ENCODE measurements at regions not wholly inside any gene's neighbourhood (a gene's known extent, or its start where the extent isn't known, plus 50 kb on each side); places are given as distances from the start of the nearest gene placed in this dataset.

DNA sequence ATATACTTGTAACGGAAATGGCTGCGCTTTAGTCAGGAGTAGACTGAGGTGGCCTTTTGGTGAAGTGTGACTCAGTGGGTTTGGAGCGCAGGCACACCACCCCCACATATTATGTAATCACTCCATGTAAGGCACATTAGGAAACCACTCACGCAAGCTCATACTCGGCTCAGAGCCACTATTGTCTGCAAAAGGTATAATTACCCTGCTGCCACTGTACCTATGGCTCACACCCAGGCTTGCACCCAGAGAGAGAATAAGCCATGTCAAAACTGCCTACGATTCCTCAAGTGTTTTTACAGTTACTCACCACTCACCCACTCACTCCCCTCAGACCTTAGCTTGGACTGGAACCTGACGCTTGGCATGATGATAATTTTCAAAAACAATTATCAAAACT, 611.9 kb upstream of the CCDC54 start:
- intact Hi-C loops (cut with DNase I): no loop called here
- DNase-seq: peak; percentile 13 to 90 (median 58)

DNA sequence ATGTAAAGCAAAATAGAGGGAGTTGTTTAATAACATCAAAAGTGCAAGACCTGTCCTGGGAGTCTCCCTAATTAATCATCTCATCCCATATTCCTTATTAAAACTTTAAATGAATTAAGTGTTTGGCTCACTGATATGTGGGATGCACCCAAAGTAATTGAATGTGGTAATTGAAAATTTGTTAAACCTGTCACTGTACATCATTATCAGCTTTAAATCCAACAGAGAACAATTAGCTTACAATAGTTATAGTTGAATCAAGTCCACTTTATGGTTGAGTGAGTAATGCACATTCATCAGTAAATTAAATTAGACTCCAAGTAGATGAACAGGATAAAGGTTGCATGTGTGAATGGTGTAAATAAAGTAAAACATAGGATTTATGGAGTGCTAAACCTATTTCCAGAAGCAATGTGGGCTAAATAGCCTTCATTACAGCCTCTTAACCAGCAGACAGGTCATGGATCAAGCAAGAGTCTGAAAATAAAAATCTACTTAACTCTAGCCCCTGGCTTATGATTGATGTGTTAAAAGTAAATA, 608.2 kb upstream of the CCDC54 start:
- no peak for DNase-seq
- intact Hi-C loops (cut with DNase I): no loop called here

DNA sequence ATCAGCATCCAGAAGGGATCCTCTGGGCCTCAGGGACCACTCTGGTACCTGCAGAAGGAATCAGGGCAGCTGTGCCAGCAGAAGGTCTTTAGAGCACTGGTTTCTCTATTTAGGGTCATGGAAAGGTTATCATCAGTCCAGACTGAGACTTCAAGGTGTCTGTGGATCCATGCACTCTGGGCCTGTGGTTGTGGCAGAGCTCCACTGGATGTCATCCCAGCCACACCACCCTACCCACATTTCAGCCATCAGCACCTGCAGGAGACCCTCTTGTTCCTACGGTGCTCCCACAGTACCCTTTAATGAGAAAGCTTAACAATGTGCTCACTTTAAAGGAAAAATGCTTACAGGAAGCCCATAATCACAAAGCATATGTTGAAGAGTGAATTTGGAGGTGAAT, 603.4 kb upstream of the CCDC54 start:
- DNase-seq: no peak

DNA sequence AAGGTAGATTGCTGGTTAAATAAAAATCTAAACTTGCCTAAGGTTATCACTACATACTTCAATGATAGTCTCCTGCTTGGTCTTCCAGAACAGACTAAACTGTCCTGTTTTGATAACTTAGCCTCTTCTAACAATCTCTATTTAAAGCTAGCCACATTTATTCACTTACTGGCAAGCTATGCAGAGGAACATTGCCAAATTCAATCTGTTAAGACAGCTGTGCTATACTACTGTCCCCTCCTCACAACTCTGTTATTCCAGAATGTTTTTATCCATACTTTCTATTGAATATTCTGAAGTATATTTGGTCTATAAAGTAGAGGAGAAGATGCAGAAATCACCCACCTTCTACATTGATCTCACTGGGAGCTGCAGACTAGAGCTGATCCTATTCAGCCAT, 594.0 kb upstream of the CCDC54 start:
- no peak for DNase-seq
- intact Hi-C loops (cut with DNase I): no loop called here

More for the DNA sequence above, 603.4 kb upstream of the CCDC54 start:
- intact Hi-C loops (cut with DNase I): no loop called here

DNA sequence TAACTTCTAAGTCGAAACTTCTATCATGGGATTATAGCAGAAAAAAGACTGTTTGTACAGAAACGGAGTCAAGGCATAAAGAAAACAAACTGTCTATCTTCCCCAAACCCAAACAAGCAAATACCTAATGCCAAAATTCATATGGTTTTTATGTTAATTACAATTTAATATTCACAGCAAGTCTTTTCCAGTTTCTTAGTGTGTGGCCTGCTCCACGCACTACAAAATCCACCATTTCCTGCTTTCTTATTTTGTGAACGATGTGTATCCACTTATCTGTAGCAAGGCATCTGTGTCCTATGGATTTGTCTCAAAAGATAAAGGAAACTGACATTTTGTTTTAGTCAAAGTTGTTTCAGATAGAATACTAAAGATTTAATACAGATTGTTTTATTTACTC, 588.0 kb upstream of the CCDC54 start:
- intact Hi-C loops (cut with DNase I): no loop called here
- DNase-seq: no peak

DNA sequence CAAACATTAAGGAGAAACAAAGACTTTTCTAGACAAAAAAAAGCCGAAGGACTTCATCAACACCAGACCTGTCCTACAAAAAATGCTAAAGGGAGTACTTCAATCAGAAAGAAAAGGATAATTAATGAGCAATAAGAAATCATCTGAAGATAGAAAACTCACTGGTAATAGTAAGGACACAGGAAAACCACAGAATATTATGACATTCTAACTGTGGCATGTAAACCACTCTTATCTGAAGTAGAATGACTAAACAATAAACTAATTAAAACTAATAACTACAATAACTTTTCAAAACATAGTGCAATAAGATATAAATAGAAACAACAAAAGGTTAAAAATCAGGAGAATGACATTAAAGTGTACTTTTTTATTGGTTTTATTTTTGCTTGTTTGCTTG, 584.5 kb upstream of the CCDC54 start:
- intact Hi-C loops (cut with DNase I): no loop called here
- DNase-seq: no peak

DNA sequence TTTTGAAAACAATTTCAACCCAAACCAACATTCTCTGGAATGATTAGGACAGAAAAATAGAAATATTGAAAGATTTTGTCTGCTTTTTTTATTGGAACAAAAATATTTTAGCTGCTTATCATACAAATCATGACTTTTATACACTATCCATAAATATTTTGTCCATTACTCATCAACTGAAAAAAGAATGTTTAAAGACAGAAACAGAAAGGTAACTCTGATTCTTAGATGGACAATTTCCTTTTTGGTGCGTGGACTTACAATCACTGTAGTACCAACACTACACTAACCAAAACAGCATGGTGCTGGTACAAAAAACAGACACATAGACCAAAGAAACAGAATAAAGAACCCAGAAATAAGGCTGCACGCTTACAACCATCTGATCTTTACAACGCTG, 582.8 kb upstream of the CCDC54 start:
- intact Hi-C loops (cut with DNase I): no loop called here
- no peak for DNase-seq

DNA sequence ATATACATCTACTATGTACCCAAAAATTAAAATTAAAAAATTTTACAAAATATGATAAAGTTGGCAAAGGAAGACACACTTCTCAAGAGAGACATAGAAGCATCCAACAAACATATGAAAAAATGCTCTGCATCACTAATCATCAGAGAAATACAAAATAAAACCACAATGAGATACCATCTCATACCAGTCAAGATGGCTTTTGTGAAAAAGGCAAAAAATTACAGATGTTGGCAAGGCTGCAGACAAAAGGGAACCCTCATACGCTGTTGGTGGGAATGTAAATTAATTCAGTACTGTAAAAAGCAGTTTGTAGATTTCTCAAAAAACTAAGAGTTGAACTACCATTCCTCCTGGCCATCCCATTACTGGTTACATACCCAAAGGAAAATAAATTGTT, 581.7 kb upstream of the CCDC54 start:
- intact Hi-C loops (cut with DNase I): no loop called here
- no peak for DNase-seq

DNA sequence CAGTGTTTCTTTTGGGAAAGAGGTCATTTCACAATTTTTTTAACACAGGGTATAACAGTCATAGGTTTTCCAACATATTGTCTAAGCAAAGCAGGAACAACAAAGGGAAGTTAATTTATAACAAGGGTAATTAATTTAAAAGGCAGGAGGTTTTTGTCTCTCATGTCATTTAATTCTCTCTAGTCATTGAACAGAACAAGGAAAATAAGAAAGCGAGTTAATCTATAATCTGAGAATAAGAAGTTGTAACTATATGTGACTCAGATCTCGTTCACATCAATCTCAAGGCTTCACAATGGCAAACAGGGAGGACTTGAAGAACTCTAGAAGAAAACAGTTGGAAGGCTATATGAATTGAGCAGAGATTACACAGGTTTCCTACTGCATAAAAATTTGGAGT, 579.8 kb upstream of the CCDC54 start:
- DNase-seq: no peak
- intact Hi-C loops (cut with DNase I): no loop called here

DNA sequence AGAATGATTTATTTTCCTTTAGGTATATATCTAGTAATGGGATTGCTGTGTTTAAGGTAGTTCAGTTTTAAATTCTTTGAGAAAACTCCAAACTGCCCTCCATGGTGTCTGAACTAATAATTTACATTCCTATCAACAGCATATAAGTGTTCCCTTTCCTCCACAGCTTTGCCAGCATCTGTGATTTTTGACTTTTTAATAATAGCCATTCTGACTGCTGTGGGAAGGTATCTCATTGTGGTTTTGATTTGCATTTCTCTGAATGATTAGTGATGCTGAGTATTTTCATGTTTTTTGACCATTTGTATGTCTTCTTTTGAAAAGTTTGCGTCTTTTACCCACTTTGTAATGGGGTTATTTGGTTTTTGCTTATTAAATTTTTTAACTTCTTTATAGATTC, 571.6 kb upstream of the CCDC54 start:
- intact Hi-C loops (cut with DNase I): no loop called here
- no peak for DNase-seq

DNA sequence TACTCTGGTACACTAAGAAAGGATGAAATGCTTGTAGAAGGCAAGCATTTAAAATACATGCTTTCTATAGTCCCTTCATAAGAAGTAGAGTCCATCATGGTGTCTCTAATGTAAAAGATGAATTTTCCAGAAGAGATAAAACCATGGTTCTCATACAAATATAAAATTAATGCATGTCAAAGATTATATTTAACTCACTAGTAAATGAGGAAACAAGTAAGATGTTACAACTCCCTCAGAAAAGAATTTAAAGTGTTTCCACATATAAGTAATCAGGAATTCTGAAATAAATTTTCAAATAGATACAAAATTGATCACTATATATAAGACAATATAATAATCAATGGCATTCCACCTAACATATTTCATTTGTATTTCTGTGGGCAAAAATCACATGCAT, 570.3 kb upstream of the CCDC54 start:
- no peak for DNase-seq
- intact Hi-C loops (cut with DNase I): no loop called here

DNA sequence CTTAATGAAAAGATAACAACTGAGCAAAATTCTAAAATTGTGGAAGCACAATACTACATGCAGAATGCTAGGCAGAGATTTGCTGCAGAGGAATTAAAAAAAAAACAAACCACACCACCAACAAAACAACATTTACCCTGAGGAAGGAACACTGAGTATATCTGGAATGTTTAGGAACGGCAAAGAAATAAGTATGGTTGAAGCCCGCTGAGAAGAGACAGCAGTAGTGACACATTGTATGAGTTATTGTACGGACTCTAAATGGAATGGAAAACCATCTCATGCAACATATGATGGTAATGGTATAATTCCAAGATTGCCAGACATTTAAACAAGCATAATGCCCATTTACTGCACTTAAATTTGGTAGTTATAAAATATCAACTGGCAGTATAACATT, 568.2 kb upstream of the CCDC54 start:
- intact Hi-C loops (cut with DNase I): no loop called here
- no peak for DNase-seq

DNA sequence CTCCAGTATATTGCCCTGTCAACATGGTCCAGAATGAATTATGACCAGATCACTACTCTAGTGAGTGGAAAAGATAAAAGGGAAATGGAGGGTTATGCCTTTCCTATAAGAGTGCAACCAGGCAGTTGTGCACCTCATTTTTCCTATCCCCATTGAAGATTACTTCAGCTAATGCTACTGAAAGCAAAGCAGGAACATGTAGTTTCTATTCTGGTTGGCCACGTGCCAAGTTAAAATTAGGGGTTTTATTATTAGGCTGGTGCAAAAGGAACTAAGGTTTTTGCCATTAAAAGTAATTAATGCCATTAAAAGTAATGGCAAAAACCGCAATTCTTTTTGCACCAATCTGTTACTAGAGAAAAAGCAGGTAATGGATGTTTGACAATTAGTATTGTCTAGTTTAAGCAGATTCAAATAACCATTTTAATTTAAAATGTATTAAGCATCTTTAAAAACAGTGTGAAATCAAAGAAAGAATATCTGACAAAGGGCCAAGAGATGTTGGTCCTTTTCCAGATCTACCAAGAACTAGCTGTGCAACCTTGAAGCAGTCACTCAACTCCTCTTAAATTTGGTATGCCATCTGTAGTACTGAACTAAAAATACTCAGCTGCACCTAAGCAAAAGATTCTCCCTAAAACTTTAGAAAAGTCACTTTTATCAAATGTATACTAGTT, 567.5 kb upstream of the CCDC54 start:
- no peak for DNase-seq
- intact Hi-C loops (cut with DNase I): no loop called here

DNA sequence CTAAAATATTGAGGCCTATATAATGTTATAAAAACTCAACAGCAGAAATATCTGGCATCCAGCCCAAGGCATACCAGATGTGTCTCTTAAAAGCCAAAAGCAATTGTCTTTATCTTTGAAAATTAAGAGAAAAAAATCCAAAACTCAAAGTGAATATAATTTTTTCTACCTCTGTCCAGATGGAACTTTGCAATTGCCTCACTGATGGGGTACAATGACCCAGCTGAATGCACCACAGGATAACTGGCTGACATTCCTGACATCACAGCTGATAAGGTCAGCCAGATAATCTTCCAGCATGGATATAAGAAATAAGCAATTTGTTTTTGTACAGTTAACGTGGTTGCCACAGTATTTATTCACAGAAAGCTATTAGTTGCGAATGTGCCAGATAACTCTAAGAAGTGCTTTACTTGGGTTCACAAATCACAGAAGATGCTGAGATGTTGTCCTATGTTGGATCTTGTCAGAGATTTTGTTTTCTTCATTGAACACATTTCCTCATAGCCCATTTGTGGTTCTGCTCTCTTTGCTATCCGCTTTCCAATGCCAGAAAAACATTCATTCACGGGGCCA, 566.9 kb upstream of the CCDC54 start:
- intact Hi-C loops (cut with DNase I): no loop called here
- no peak for DNase-seq

DNA sequence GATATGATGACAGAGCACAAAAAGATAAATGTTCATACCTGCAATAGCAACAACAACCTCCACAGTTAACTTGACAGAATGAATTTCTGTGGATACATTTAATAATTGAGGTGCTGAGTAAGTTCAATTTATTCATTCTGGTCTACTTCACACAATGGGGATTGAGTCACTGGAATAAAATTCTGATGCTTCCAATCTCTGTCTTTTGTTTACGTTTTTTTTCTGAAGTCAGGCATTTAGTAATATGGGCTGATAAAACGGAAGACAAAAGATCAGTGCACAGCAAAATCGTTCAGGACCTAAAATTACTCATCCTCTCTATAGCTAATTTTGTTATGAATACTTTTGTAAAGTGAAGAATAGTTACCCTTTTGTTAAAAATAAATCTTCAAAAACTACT, 565.9 kb upstream of the CCDC54 start:
- no peak for DNase-seq
- intact Hi-C loops (cut with DNase I): no loop called here

DNA sequence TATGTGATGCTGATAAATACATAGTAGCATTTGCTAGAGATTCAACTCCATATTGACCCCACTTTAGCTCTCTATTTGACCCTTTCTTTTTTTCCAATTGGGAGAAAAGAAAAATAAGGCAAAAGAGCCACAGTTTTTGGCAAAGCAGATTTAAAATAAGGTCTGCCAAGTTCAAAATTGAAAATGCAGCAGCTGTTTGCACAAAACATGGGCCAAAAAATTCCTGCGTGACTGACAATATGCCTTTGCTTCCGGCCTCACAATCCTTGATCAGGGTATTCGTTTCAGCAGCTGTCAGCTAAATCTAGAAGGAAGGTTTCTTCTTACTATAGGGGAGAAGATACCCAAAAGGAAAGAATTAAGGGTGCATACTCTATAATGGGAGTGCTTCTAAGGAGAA, 563.5 kb upstream of the CCDC54 start:
- no peak for DNase-seq
- intact Hi-C loops (cut with DNase I): no loop called here

DNA sequence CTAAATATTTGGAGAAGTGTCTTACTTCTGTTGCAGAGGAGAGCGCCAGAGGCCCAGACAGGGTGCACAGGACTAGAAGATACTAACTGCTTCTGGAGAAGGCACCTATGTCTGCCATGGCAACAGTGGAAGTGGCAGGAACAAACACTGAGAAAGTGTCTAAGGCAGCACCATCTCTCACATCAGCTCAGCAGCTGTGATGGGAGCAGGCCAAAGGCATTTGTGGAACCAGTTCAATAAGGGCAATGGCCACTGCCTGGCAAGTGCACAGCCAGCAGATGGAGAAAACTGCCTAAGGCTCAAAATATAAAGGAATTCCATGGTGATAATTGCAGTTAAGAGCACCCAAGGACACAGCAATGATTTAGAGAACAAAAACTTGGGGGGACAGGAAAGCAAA, 563.0 kb upstream of the CCDC54 start:
- peak in 37 of 42 donors; percentile 8 to 74 (median 46) for DNase-seq
- intact Hi-C loops (cut with DNase I): no loop called here

DNA sequence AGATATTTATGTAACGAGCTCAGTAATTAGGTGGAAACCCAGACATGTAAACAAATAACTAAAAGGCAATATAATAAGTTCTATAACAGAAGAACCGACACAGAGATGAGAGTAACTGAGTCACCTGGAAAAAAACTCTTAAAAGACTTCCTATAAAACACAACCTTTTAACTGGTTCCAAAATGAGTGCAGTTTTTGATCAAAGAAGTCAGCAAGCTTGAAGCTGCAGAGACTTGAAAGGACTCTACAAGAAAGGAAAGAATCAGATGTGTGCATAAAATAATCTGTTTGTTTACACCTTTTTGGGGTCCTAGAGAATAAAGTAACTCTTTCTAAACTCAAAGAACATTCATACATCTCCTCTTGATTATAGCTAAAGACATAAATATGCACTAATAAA, 560.4 kb upstream of the CCDC54 start:
- intact Hi-C loops (cut with DNase I): no loop called here
- no peak for DNase-seq

DNA sequence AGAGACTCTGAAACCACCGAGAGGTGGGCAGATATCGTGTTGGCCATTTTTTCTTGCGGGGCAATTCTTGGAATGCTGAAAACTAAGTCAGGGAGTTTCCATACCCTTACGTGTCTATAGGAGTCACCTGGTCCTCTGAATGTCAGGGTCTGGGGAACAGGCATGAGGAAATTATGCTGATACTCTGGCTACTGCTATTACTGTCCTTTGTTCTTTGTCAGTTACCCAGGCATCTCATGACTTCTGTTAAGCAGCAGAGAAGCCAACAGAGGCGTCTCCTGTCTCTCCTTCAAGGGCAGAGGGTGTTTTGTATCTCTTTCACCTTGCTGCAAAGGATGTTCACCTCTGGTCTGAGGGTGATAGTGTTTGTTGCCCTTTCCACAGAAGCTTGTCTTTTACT, 559.5 kb upstream of the CCDC54 start:
- no peak for DNase-seq
- intact Hi-C loops (cut with DNase I): no loop called here

DNA sequence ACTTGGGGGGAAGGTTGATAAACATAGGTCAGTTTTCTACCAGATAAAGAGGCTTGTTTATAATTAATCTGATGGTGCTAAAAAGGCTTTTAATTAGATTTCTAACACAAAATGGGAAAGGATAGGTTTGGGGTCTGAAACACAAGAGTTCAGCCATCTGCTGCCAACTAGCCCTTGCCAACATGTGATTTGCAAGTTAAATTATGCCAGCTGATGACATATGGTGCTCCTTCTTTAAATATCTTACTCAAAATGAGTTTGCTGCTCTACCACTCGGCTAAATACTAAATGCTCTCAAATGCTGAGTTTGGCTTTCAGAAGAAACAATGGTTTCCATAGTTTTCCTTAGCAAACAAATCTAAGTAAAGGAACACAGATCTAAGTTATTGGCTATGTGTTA, 557.8 kb upstream of the CCDC54 start:
- no peak for DNase-seq
- intact Hi-C loops (cut with DNase I): no loop called here

DNA sequence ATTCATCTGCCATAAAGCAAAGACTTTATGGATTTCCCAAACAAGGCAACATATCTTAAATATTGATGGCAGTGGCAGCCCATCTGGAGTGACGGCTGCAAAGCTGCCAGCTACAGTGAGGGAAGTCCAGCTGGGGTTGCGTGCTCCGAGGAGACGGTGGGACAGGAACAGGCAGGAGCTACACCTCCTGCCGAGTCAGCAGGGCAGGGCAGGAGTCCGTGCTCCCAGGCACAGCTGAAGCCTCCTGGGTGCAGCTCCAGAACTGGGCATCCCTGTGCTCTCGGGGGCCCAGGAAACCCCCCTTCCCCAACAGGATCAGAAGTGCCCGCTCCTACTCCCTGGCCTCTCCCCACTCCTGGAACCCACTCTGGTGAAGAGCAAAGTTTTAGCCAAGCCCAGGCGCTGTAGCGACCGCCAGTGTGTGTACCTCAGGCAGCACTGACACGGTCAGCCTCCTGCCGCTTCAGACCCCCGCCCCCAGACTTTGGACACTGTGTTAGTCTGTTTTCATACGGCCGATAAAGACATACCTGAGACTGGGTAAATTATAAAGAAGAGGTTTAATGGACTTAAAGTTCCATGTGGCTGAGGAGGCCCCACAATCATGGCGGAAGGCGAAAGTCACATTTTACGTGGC, 556.4 kb upstream of the CCDC54 start:
- intact Hi-C loops (cut with DNase I): loop anchor here (10.0 kb wide), 1 partner anchor 244 kb away; no protein-coding TSS in a partner anchor
- no peak for DNase-seq
